ENCODE measurements at regions not wholly inside any gene's neighbourhood (a gene's known extent, or its start where the extent isn't known, plus 50 kb on each side); places are given as distances from the start of the nearest gene placed in this dataset.
"Not testable (repeated sequence)": the region's sequence is repeated elsewhere in the genome, so short reads cannot be mapped to it uniquely, and the experiment has no call there.

GRCh38 chr5:174498575-174498974 is 225.8 kb upstream of the MSX2 start:
- DNase-seq: not testable (repeated sequence)

GRCh38 chr5:174500636-174501035 is 223.7 kb upstream of the MSX2 start:
- no peak for DNase-seq

- DNase-seq: peak; percentile 30
These were observed 222.8 kb upstream of the MSX2 start for GRCh38 chr5:174501461-174502069.

GRCh38 chr5:174503086-174503460 is 221.3 kb upstream of the MSX2 start:
- DNase-seq: no peak

- DNase-seq: peak; percentile 67
These were observed 220.7 kb upstream of the MSX2 start for GRCh38 chr5:174503461-174504265.

- DNase-seq: no peak
These were observed 220.1 kb upstream of the MSX2 start for GRCh38 chr5:174504266-174504726.

- DNase-seq: peak; percentile 46
These were observed 218.8 kb upstream of the MSX2 start for GRCh38 chr5:174505621-174506020.

GRCh38 chr5:174510782-174511453 is 213.5 kb upstream of the MSX2 start:
- DNase-seq: not testable (repeated sequence)

GRCh38 chr5:174511714-174512253 is 212.6 kb upstream of the MSX2 start:
- DNase-seq: no peak

- DNase-seq: no peak
These were observed 210.1 kb upstream of the MSX2 start for GRCh38 chr5:174514325-174514724.

GRCh38 chr5:174514983-174515394 is 209.4 kb upstream of the MSX2 start:
- DNase-seq: no peak

- DNase-seq: no peak
These were observed 207.6 kb upstream of the MSX2 start for GRCh38 chr5:174516741-174517140.

- DNase-seq: peak; percentile 62
These were observed 205.9 kb upstream of the MSX2 start for GRCh38 chr5:174518512-174518911.

- DNase-seq: no peak
These were observed 203.7 kb upstream of the MSX2 start for GRCh38 chr5:174520420-174521396.

GRCh38 chr5:174521449-174521848 is 202.9 kb upstream of the MSX2 start:
- DNase-seq: no peak

GRCh38 chr5:174522480-174523260 is 201.7 kb upstream of the MSX2 start:
- DNase-seq: no peak

GRCh38 chr5:174523311-174524071 is 200.9 kb upstream of the MSX2 start:
- DNase-seq: no peak

- DNase-seq: no peak
These were observed 200.0 kb upstream of the MSX2 start for GRCh38 chr5:174524351-174524750.

GRCh38 chr5:174526177-174526576 is 198.2 kb upstream of the MSX2 start:
- DNase-seq: no peak

- DNase-seq: no peak
These were observed 196.4 kb upstream of the MSX2 start for GRCh38 chr5:174527916-174528540.
